HG03045 (cell line): ENCODE measurements at regions not wholly inside any gene's neighbourhood (a gene's known extent, or its start where the extent isn't known, plus 50 kb on each side); places are given as distances from the start of the nearest gene placed in this dataset.
"Not testable (repeated sequence)": the region's sequence is repeated elsewhere in the genome, so short reads cannot be mapped to it uniquely, and the experiment has no call there.

Experiments used
- ATAC-seq: cut with Tn5 transposase; IDR thresholded peaks from one replicate; pipeline ENCODE4 v1.9.1; 2021; ENCODE audit warnings: mild to moderate bottlenecking, moderate library complexity; ENCODE audit not compliant: unreplicated experiment

- ATAC-seq: no peak
Observed at GRCh38 chr6:165173484-165173883, 135.9 kb downstream of the C6orf118 start.

DNA sequence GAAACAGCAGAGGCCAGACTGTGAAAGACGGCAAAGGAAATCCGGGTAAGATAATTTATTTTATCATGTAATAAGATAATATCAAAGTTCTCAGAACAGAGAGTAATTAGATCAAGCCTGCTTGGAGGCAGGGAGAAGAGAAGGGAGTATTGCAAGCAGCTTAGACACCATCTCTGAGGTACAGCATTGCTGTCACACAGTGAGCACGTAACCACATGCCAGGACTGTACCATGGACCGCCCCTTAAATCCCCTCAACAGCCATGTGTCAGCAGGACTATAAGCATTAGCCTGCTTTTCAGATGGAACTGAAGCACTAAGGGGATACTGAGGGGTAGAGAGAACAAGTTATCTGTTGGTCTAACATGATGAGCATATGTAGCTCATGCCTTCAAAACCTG, 141.5 kb downstream of the C6orf118 start:
- ATAC-seq: no peak

DNA sequence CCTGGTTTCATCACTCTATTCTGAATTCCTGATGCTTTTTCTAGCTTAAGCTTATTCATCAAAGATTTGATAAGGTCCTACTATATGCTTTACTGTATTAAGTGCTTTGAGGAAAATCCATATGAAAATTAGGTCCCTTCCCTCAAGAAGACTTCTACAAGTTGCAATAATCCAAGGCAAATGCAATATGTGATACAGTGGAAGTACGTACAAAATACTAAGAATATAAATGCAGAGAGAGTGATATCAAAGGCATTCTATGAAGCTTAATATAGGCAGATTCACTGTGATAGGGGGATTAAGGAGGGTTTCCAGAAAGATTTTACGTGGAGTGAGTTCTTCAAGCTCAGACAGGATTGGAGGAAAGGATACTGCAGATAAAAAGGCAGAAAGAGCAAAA, 142.1 kb downstream of the C6orf118 start:
- no peak for ATAC-seq

DNA sequence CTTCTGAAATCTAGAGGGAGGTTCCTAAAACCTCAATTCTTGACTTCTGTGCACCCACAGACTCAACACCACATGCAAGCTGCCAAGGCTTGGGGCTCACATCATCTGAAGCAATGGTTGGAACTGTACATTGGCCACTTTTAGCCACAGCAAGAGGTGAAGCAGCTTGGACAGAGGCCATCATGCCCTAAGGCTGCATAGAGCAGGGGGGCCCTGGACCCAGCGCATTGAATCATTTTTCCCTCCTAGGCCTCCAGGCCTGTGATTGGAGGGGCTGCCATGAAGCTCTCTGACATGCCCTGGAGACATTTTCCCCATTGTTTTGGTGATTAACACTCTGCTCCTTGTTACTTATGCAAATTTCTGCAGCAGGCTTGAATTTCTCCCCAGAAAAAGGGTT, 145.9 kb downstream of the C6orf118 start:
- ATAC-seq: no peak

DNA sequence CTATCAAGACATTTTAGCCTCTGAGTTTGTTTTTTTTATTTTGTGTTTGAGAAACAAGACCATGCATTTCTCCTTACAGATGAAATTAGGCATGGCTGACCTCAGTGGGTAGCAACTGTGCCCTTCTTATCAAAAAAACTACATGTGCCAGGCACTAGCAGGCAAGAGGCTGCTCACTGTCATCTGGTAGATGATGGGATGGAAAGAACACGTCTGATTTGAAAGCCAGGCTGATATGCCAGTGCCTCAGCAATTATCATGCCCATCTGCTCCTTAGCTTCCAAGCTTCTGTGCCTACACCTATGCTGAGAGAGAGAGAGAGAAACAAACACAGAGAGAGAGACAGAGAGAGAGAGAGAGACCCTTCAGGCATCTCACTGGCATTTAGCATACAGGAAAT, 149.9 kb downstream of the C6orf118 start:
- no peak for ATAC-seq

DNA sequence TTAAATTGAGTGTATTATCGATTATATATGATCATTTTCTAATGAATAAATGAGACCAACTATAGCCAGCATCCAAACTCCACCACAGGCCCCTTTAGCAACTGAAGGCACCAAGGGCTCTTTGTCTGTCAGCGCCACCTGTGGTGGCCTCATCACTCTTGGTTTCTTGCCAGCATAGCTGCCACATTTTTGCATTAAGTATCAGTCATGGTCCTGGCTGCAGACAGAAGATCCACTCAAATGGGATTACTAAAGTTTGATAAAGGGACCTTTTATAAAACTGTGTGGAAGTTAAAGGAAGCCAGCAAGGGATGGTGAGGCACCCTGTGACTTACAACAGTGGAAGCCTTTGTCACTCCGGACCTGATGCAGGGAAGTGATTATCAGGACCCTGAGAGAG, 162.9 kb downstream of the C6orf118 start:
- no peak for ATAC-seq

DNA sequence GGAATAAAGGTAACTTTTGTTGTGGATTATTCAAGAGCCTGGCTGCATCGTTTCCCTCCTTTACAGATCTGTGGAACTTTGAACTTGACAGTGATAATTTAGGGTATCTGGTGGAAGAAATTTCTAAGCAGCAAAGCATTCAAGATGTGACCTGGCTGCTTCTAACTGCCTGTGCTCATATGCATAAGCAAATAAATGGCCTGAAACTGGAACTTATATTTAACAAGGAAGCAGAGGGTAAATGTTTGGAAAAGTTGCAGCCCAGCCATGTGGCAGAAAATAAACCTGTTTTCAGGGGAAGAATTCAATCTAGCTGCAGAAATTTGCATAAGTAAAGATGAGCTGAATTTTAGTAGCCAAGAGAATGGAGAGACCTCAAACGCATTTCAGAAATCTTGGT, 173.5 kb downstream of the C6orf118 start:
- ATAC-seq: no peak

- ATAC-seq: no peak
Observed at GRCh38 chr6:165129086-165129485, 180.3 kb downstream of the C6orf118 start.

- not testable (repeated sequence) for ATAC-seq
Observed at GRCh38 chr6:165127743-165128142, 181.7 kb downstream of the C6orf118 start.

- not testable (repeated sequence) for ATAC-seq
Observed at GRCh38 chr6:165124681-165125080, 184.7 kb downstream of the C6orf118 start.

DNA sequence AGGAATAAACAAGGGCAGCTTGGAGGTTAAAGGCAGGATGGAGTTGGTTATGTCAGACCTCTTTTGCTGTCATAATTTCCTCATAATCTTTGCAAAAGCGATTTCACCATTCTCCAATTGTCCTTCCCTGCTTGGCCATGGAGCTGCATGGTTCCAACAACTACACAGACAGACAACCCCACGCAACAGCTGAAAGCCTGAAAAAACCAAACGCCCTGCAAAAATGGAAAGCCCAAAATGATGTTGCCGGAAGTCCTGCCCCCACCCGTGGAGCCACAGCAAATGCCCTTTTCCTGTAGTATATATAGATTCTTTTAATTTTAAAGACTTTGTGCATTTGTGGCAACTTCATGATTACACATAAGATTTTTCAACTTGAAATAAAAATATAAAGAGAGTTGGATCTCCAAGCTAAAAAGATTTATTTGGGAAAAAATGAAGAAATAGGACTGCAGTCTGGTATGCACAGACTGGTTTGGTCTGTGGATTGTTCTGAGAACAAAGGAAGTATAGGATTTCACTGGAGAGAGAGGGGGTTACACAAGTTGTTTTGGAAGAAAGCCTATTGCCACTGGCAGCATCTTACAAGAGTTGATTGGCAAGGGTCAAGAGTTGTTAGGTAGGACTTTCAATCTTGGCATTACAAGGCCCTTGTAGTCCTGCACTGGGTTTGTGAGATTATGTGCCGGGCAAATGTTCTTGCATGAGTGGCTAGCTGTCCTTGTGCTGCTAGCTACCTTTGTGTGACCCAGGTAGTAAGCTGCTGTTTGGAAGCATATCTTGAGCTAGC, 190.0 kb downstream of the C6orf118 start:
- ATAC-seq: no peak

GRCh38 chr6:165118736-165119135, 190.7 kb downstream of the C6orf118 start:
- no peak for ATAC-seq

DNA sequence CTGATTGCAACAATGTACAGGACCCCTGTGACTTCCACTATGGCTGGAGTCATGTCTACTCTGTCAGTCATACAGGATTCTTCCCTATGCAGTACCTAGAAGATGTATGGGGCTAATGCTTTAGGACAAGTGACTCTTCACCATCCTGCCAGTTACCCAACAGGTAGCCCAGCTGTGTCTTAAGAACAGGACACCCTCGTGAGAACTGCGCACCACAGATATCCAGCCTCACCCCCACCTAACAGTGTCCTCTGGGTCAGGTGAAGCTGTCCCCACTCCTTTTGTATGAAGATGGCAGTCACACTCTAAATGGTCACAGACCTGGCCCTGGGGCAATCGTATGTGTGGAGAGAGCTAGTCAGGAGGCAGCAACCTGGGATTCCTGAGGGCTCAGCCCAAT, 191.6 kb downstream of the C6orf118 start:
- ATAC-seq: no peak

GRCh38 chr6:165117121-165117520, 192.3 kb downstream of the C6orf118 start:
- no peak for ATAC-seq

DNA sequence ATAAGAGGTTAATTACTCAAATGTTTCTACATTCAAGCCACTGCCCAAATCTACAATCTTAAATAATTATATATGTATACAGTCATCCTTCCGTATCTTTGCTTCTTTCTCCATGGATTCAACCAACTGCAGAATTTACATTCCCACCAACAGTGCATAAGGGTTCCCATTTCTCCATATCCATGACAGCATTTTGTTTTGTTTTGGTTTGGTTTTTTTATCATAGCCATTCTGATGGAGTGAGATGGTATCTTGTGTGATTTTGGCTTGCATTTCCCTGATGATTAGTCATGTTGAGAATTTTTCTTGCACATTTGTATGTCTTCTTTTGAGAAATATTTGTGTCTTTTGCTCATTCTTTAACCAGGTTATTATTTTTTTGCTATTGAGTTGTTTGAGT, 198.5 kb downstream of the C6orf118 start:
- ATAC-seq: no peak

DNA sequence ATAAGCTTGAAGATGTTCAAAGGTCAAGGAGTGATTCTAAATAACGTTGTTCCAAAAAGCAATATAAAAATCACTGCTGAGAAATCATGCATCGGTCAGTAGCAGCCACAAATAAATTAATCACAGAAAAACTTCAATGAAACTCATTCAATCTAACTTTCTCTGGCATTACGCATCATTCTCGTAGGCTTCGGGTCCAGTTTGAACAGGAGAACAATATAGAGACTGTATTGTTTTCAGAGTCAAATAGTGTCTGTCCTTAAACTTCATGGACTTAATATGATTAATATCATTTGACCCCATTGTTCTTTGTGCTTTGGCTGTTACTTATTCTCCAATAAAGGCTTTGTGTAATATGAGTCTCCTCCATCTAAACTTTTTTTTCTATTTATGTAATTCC, 200.4 kb downstream of the C6orf118 start:
- no peak for ATAC-seq

DNA sequence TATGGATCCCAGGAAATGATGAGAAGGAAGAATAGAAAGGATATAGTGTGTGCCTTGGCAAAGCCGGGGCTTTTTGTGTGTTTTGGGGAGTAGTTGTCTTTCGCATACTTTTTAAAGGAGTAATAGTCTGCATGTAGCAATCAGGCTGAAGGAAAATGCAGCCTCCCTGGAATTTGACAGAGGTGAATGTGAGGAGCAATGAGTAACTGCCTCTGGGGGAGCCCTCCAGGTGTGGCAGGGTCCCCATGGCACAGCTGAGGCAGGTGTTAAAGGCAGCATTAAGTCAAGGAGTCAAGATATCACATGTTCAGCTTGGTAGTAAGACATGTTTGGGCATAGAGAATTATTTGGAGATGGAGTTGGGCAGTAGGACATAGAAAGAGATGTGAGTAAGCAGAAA, 203.1 kb downstream of the C6orf118 start:
- ATAC-seq: no peak

GRCh38 chr6:165098165-165098564, 211.2 kb downstream of the C6orf118 start:
- ATAC-seq: no peak

GRCh38 chr6:165096868-165097267, 212.5 kb downstream of the C6orf118 start:
- no peak for ATAC-seq

DNA sequence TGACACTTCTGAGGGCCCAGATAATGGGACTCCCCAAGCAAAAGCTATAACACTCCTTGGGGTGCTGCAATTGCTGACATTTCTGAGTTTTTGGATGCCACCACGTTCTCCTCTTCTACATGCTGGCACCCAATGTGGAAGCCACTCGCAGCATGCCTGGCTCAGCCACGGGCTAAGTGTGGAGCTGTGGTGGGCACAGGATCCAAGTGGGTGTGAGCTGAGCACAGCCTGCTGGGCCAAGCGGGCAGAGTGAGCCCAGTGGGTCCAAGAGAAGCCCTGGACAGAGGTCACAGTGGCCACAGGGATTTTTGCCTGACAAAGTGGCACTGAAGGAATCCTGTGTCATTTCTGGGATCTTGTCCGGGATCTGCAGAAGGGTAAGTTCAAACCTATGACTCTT, 213.2 kb downstream of the C6orf118 start:
- no peak for ATAC-seq

- no peak for ATAC-seq
Observed at GRCh38 chr6:165092881-165093595, 216.4 kb downstream of the C6orf118 start.

GRCh38 chr6:165091121-165091785, 218.2 kb downstream of the C6orf118 start:
- ATAC-seq: no peak
